ENCODE measurements at regions not wholly inside any gene's neighbourhood (a gene's known extent, or its start where the extent isn't known, plus 50 kb on each side); places are given as distances from the start of the nearest gene placed in this dataset.

- no peak for TF ChIP-seq POLR2A (IDR thresholded peaks at IDR 0.05)
- no peak for TF ChIP-seq EP300 (IDR thresholded peaks at IDR 0.05)
Measured at GRCh38 chr11:36751335-36751781, 153.3 kb upstream of the RAG2 start.

Measured in stomach (tissue), 4 donors.